HepG2 (cell line): ENCODE measurements at regions not wholly inside any gene's neighbourhood (a gene's known extent, or its start where the extent isn't known, plus 50 kb on each side); places are given as distances from the start of the nearest gene placed in this dataset.
"Not testable (repeated sequence)": the region's sequence is repeated elsewhere in the genome, so short reads cannot be mapped to it uniquely, and the experiment has no call there.

Source experiments
- CTCF ChIP-seq: sonication (generic); formaldehyde crosslinking; IDR thresholded peaks from 2 replicates; pipeline ENCODE4 v1.5.0; 2020; ENCODE audit warnings: mild to moderate bottlenecking, missing genetic modification reagents, moderate library complexity
- MZF1 ChIP-seq: sonication (generic); formaldehyde crosslinking; IDR thresholded peaks from 2 replicates; pipeline ENCODE4 v1.8.1; 2023; ENCODE audit warnings: mild to moderate bottlenecking, missing genetic modification reagents, borderline replicate concordance
- POLR2A ChIP-seq, 2 experiments: IDR thresholded peaks; 2 replicates each; pipeline ENCODE4 v1.6.1; 2011; ENCODE audit warnings: low read depth in 2 of 2, low read length in 2 of 2, mild to moderate bottlenecking in 1 of 2, moderate library complexity in 1 of 2; ENCODE audit not compliant: insufficient read depth in 1 of 2
- SMAD1 ChIP-seq: sonication (generic); formaldehyde crosslinking; IDR thresholded peaks from 2 replicates; pipeline ENCODE4 v1.4.0; 2020; ENCODE audit warnings: missing genetic modification reagents, low read depth, mild to moderate bottlenecking, borderline replicate concordance
- STAT6 ChIP-seq: sonication (generic); formaldehyde crosslinking; IDR thresholded peaks from 2 replicates; pipeline ENCODE4 v1.4.0; 2020; ENCODE audit warnings: missing genetic modification reagents, mild to moderate bottlenecking, borderline replicate concordance

- not testable (repeated sequence) for TF ChIP-seq POLR2A (IDR thresholded peaks at IDR 0.05; ENCODE audit: insufficient read depth in 1 of 2, low read depth in 2 of 2, low read length in 2 of 2); MZF1 (CRISPR knock-in tag); CTCF (CRISPR knock-in tag); SMAD1; STAT6 (CRISPR knock-in tag)
Measured at GRCh38 chr4:114048154-114048553, 68.7 kb upstream of the ARSJ start.
